ENCODE measurements at regions not wholly inside any gene's neighbourhood (a gene's known extent, or its start where the extent isn't known, plus 50 kb on each side); places are given as distances from the start of the nearest gene placed in this dataset.
"Not testable (repeated sequence)": the region's sequence is repeated elsewhere in the genome, so short reads cannot be mapped to it uniquely, and the experiment has no call there.

DNA sequence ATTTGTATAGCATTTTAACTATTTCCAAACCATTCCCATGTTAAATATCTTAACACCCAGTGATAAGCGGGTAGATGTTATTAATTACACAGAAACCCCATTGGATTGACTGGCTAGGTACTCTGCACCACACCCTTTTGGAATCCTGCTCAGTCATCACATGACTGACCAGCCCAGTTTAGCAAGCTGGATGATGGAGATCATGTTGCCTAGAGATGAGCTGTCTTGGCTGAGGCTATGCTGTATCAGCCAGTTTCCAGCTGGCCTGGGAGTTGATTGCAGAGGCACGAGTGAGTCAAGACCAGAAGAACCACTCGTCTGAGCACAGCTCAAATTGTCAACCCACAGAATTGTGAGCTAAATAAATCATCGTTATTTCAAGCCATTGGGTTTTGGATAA is 124.6 kb downstream of the ZNF621 start:
- DNase-seq: no peak

GRCh38 chr3:40652072-40652471 is 127.3 kb downstream of the ZNF621 start:
- DNase-seq: no peak

DNA sequence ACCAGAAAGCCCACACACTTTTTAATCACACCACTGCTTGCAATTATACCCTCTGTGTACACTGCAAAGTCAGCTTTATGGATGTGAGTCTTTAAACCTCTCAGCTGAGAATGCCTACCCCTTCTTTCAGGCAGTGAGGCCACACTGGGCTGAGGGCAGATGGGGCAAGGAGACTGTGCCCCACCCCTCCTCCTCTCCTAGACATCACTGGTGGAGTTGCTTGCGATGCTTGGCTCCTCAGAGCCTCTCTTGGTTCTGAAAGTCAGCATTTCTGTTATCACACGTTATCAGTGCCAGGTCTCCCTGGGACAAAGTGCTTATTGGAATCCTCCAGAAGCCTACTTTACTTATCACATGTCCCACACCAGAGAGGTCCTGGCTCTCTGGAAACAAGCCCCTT is 128.2 kb downstream of the ZNF621 start:
- DNase-seq: no peak

- DNase-seq: no peak
These were observed 129.1 kb downstream of the ZNF621 start for GRCh38 chr3:40653878-40654277.

DNA sequence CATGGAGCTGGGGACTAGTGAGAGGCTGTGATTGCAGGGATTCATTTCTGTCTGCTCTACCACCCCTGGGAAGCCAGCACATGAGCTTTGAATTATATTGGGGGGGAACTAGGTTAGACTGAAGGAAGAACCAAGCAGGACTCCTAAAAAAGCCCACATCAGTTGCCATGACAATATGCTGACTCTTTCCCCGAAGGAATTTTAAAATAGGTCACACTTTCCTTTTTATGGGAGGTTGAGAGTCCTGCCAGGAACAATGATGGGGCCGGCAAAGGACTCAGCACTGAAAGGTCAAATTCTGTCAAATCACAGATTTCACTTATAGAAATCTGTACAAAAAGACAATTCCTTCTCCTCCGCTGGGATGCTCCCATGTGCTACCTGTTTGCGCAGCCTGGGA is 130.8 kb downstream of the ZNF621 start:
- no peak for DNase-seq

DNA sequence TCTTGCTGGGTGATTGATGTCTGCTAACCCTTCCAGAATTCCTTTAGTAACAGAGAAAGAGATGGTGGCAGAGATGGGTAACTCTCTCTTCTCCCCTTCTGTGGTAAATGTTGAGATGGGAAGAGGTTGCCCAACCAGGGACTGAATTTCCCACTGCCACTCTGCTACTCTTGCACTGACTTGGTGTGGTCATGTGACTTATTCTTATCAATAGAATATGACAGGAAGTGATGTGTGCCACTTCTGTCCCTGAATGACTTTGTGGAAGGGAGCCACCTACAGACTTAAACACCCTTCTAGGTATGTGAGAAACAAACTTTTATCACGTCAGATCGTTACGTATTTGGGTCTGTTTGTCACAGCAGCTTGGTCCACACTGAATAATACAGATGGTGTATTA is 132.9 kb downstream of the ZNF621 start:
- no peak for DNase-seq

DNA sequence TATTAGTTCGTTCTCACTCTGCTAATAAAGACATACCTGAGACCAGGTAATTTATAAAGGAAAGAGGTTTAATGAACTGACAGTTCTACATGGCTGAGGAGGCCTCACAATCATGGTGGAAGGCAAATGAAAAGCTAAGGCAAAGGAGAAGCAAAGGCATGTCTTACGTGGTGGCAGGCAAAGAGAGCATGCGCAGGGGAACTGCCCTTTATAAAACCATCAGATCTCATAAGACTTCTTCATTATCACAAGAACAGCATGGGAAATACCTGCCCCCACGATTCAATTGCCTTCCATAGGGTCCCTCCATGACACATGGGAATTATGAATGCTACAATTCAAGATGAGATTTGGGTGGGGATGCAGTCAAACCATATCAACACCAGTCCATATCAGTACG is 133.5 kb downstream of the ZNF621 start:
- no peak for DNase-seq

- DNase-seq: no peak
These were observed 135.8 kb downstream of the ZNF621 start for GRCh38 chr3:40660554-40660953.

GRCh38 chr3:40661284-40661683 is 136.5 kb downstream of the ZNF621 start:
- no peak for DNase-seq

DNA sequence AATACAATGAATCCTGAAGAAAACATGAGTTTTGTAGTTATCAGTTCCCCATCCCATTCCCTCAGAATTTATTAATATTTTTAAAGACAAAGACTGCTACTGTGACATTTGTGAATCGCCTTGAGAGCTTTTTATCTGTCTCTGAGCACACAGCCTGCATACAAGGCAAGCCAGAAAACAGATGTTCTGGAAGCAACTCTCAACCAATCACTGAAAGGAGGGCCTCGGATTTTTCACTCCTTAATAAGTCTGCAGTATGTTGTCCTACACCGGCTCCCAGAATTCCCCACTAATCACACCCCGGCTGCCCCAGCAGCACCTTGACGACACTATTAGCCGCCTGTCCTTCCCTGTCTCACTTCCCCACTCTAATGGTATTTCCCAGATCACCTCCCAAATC is 138.5 kb downstream of the ZNF621 start:
- no peak for DNase-seq

GRCh38 chr3:40669176-40669575 is 144.4 kb downstream of the ZNF621 start:
- no peak for DNase-seq

GRCh38 chr3:40672861-40673260 is 148.1 kb downstream of the ZNF621 start:
- DNase-seq: no peak

DNA sequence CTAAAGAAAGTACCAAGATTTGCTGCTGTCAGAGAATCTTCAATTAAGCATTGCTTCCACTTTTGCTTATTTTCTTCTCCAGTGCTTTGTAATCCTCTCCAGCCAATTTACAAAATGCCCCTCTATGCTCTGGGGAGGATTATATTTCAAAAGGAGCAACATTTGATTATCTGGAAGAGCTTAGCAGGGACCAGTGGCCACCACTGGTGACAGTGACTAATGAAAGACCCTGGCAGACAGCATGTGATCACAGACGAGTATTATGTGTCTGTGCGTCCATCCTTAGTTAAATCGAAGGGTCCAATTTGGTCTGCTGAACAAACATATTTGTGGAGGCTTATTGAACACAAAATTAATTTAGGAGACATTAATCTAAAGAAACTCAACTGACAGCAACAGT is 152.6 kb downstream of the ZNF621 start:
- no peak for DNase-seq

- DNase-seq: no peak
These were observed 153.0 kb downstream of the ZNF621 start for GRCh38 chr3:40677749-40678148.

GRCh38 chr3:40679290-40679689 is 154.5 kb downstream of the ZNF621 start:
- no peak for DNase-seq

DNA sequence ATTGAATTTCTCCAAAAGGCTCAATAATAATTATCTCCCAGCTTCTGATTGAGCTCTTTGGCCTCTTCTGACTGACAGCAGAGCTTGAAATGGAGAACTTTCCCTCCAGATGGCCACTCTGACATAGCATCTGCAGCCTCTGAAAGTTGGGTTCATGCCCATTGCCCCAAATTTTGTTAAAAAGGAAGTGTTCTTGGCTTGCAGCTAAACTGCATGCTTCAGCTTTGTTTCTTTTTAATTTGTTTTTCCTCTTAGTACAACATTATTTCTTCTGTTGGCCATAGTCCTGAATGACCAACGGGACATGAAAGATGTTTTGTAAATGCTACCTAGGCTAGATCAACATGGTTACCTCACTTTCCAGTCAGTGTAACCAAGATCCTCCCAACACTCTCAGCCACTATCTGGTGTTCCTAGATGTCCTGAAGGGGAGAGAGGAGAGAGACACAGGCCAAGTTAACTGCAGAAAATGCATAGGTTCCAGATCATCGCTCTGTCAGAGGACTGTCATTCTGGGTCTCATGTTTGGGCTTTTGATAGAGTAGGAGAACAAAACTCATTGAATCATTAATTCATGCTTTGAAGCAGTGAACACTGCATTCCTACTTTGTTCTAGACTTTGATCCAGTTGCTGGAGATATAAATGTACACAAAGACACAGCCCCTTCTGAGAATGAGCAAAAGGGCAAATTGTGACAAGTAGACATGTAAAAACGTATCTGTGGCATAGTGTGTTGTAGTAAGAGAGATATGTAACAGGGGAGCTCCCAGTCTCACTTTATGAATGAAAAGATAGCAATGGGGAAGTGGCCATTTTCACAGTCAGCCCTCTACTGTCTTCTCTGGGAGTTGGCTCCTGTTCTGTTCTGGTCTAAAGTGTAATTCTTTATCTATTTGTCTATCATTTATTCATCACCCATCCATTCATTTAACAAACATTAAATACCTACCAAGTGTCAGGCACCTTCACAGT is 156.2 kb downstream of the ZNF621 start:
- DNase-seq: no peak

- DNase-seq: no peak
These were observed 156.9 kb downstream of the ZNF621 start for GRCh38 chr3:40681658-40682055.

- DNase-seq: no peak
These were observed 165.1 kb downstream of the ZNF621 start for GRCh38 chr3:40689837-40690236.

- no peak for DNase-seq
These were observed 166.1 kb downstream of the ZNF621 start for GRCh38 chr3:40690749-40691451.

DNA sequence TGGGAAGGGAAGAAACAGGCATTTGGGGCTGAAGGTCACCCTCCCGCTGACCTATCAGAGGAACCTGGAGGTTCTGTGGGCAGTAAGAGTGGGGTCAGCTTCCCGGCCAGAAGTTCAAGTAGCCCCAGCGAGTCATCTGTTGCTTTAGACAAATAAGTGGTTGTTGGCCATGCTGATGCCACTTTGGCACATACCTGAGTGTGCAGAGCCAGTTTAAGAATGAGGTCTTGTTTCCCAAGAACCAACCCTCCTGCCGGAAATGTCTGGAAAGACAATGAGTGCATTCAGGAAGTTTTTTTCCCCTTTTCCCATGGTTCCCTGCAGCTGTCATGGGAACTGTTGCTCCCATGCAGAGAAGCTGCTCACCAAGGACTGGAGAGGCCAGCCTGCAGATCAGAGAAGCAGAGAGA is 166.7 kb downstream of the ZNF621 start:
- no peak for DNase-seq

DNA sequence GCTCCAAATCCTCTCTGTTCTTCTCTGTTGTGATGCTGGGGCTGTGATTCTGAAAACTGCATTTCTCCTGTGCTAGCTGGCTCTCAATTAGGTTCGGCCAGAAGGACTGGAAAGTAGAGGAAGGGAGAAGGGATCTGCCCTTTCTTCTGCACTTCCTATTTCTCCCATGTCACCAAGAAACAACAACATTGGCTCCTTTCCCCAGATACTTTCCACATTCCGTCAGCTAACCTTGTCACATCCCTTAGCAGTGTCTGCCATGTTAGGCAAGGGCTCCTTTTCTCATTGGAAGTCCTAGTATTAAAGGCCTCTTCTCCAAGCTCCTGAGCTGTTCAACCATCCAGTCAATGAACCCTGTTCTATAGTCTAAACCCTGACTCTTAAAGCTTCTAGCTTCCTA is 171.1 kb downstream of the ZNF621 start:
- DNase-seq: no peak

DNA sequence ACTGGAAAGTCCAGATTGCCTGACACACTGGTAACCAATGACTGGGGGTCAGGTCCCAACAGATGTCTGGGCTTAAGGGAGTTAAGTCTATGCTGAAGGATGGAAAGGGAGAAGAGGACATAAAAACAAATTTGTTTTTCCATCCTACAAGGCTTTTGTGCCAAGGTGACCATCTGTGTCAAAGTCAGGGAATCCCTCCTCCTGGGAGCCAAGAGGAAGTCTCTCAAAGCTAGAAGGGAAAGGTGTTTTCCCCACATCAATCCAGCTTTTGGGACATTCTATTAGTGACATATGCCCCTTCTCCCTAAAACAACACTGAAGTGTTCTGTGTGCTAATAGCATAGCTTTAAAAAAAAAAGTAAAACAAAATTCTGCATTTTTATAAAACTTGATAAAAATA is 173.9 kb downstream of the ZNF621 start:
- DNase-seq: not testable (repeated sequence)

GRCh38 chr3:40701016-40701588 is 176.3 kb downstream of the ZNF621 start:
- no peak for DNase-seq

GRCh38 chr3:40704224-40704623 is 179.5 kb downstream of the ZNF621 start:
- no peak for DNase-seq

All from CD4-positive, alpha-beta T cell treated with Interleukin-6 for 4 hours (primary cell).